GM12875 (cell line): ENCODE measurements at regions not wholly inside any gene's neighbourhood (a gene's known extent, or its start where the extent isn't known, plus 50 kb on each side); places are given as distances from the start of the nearest gene placed in this dataset.

Experiments used
- H3K4me3 ChIP-seq: one replicate; pipeline ENCODE4 v1.5.1; 2011; ENCODE audit warnings: low read depth, low read length, control low read depth
- TF ChIP-seq, protein P1 (sequence below): IDR thresholded peaks from 2 replicates; pipeline ENCODE4 v1.5.1; 2011; ENCODE audit warnings: low read depth, mild to moderate bottlenecking, control low read depth, inconsistent platforms, low read length, moderate library complexity, borderline replicate concordance; ENCODE audit not compliant: insufficient read depth

DNA sequence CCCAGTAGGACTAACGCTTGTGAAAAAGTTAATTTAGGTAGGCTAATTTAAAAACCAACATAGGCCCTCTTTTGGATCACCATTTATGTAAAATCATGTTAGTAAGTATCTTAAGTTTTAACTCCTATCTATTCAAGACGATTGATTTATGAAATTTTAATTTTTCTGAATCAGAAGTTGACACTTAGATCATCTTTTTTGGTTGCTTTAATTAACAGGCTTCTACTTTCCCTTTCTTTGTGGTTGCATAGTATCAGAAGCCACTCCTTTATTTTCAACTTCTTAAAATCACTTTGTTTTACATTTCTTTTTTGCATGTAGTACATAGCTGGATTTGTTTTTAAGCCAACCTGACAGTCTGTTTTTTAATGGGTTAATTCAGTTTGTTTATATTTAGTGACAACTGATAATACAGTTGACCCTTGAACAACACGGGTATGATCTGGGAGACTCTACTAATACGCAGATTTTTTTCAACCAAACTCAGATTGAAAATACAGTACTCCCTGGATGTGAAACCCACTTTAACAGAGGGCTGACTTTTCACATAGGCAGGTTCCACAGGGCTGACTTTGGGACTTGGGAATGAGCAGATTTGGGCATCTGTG, 69.7 kb upstream of the SYPL1 start:
- TF ChIP-seq, protein P1, sequence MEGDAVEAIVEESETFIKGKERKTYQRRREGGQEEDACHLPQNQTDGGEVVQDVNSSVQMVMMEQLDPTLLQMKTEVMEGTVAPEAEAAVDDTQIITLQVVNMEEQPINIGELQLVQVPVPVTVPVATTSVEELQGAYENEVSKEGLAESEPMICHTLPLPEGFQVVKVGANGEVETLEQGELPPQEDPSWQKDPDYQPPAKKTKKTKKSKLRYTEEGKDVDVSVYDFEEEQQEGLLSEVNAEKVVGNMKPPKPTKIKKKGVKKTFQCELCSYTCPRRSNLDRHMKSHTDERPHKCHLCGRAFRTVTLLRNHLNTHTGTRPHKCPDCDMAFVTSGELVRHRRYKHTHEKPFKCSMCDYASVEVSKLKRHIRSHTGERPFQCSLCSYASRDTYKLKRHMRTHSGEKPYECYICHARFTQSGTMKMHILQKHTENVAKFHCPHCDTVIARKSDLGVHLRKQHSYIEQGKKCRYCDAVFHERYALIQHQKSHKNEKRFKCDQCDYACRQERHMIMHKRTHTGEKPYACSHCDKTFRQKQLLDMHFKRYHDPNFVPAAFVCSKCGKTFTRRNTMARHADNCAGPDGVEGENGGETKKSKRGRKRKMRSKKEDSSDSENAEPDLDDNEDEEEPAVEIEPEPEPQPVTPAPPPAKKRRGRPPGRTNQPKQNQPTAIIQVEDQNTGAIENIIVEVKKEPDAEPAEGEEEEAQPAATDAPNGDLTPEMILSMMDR: no peak
- no peak overlapping the region for H3K4me3 ChIP-seq

DNA sequence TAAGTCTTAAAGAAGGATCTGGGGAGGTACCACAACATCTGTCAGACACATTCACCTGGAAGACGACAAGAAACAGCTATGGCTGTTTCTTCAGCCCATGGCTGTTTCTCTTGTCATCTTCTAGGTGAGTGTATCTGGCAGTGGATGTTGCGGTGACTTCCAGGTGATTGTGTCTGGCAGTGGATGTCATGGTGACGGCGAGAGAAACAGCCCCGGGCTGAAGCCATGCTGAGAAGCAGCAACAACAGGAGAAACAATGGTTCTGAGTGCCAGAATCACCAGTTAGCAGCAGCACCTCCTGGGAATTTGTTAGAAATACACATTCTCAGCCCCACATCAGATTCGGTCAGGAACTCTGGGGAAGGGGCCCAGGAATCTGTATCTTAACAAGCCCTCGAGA, 68.6 kb upstream of the SYPL1 start:
- no peak overlapping the region for H3K4me3 ChIP-seq
- TF ChIP-seq, protein P1: no peak

DNA sequence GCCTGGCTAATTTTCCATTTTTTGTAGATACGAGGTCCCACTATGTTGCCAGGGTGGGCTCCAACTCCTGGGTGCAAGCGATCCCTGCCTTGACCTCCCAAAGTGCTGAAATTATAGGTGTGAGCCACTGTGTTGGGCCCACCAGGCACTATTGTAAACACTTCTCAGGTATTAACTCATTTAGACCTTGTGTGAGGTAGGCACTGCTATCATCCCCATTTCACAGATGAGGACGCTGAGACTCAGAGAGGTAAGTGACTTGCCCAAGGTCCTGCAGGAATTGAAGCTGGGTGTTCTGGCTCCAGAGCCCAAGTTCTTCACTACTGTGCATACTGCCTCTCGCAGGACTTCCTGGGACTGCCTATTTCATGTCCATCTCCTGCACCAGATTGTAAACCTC, 67.1 kb upstream of the SYPL1 start:
- no peak overlapping the region for H3K4me3 ChIP-seq
- TF ChIP-seq, protein P1: no peak

DNA sequence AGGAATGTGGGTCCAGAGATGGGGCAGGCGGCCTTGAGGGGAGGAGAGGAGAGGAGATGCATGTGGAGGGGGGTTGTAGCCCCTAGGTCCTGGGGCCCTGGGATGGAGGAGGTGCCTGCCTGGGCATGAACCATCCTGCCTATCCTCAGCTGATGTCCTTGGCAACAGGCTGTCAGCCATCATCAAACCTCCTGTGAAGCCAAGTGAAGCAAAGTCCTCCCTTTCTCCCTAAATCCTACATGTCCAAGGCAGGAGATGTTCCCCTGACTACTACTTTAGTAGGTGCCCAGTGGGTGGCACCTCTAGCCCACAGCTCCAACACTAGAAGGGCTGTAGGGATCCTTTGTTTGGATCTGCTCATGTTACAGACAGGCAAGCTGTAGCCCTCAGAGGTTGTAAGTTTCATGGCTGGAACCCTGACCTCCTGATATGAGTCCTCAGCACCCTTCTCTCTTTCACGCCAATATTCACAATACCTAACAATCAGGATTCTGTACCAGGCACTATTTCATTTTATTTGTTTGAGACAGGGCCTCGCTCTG, 66.6 kb upstream of the SYPL1 start:
- TF ChIP-seq, protein P1: no peak
- H3K4me3 ChIP-seq: no peak overlapping the region

DNA sequence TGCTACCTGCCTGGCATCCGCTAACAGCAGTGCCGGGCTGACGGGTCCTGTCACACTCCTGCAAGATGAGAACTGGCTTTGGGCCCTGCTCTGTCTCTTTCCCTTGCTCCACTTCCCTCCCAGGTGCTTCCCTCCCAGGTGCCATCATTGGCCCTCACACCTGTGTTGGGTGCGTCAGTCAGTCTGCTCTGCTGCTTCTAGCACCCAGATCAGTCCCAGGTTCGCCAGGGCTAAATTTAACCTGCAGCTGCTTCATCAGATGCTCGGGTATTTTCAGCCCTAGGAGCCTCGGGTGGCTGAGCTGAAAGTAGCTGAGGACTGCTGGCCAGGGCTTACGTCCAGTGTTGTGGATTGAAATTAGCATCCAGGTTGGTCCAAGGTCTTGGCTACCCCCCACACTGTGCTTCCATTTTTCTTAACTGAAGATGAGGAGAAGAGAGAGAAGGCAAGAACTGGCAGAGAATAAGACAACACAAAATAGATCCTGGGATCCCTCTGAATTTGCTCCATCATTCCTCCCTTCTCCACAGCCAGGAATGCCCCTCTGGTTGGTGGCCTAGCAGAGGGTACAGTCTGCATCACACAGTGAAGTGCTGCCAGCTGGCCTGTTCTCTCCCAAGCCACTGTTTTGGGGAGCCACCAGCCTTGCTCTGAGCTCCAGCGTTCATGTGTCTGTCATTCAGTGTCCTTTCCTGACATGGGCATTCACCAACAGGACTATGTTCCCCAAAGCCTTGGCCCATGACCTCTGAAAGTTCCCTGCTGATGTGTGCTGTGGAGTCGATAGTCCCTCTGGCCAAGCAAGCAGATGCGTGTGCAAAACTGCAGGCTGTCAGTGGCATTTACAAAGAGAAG, 65.9 kb upstream of the SYPL1 start:
- TF ChIP-seq, protein P1: no peak
- no peak overlapping the region for H3K4me3 ChIP-seq

DNA sequence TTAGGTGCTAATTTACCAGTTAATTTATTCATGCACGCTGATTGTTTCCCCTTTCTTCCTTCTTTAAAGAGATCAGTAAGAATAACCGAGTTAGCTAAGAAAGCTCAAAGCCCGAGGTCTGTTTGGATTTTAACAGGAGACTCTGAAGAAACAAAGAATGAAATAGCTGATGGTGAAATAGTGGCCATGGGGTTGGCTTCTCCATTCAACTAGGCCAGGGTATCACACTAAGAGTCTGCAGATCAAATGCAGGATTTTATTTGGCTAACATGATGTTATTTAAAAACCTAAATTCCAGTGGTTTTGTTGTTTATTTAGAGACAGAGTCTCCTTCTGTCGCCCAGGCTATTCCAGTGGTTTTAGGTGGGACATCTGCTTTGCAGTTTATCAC, 65.2 kb upstream of the SYPL1 start:
- TF ChIP-seq, protein P1: no peak
- no peak overlapping the region for H3K4me3 ChIP-seq
